Right lobe of liver (tissue), 6 donors: ENCODE measurements at regions not wholly inside any gene's neighbourhood (a gene's known extent, or its start where the extent isn't known, plus 50 kb on each side); places are given as distances from the start of the nearest gene placed in this dataset.

Experiments
- ATAC-seq, 4 donors: fragments of 200-7000 bp; cut with Tn5 transposase; one replicate each; pipeline ENCODE4 v1.9.1; 2020; ENCODE audit warnings: mild to moderate bottlenecking in 4 of 4, moderate library complexity in 4 of 4
- DNase-seq, 3 donors: peaks; one replicate each; pipeline ENCODE4 v3.0.0-alpha.2; 2020
- H3K27ac ChIP-seq, 3 donors: fragments of 200-600 bp; one replicate each; pipeline ENCODE4 v1.8.0; 2022
- H3K27me3 ChIP-seq, 2 donors: fragments of 200-600 bp; one replicate each; pipeline ENCODE4 v1.8.0; 2022
- H3K36me3 ChIP-seq, 4 donors: fragments of 200-600 bp; sonication (generic) in 1 of 4; one replicate each; pipeline versions ENCODE4 v1.5.1 to v1.8.0; 2017 to 2022; ENCODE audit warnings: control low read depth in 1 of 4
- H3K4me1 ChIP-seq, 4 donors: fragments of 200-600 bp; sonication (generic) in 1 of 4; one replicate each; pipeline versions ENCODE4 v1.5.1 to v1.8.0; 2017 to 2022; ENCODE audit warnings: control low read depth in 1 of 4
- H3K4me3 ChIP-seq, 3 donors: fragments of 200-600 bp; one replicate each; pipeline ENCODE4 v1.8.0; 2022
- H3K9me3 ChIP-seq, 4 donors: fragments of 200-600 bp; sonication (generic) in 1 of 4; one replicate each; pipeline versions ENCODE4 v1.5.1 to v1.8.0; 2017 to 2022; ENCODE audit warnings: control low read depth in 1 of 4
- CTCF ChIP-seq, 4 donors: fragments of 200-600 bp in 3 of 4; fragments of 450-650 bp in 1 of 4; IDR thresholded peaks; one replicate each; pipeline versions ENCODE4 v1.5.1 to v1.8.0; 2016 to 2022; ENCODE audit warnings: antibody characterized with exemption in 4 of 4, mild to moderate bottlenecking in 2 of 4
- POLR2A ChIP-seq: fragments of 450-650 bp; IDR thresholded peaks from one replicate; pipeline ENCODE4 v1.6.1; 2017; ENCODE audit warnings: antibody characterized with exemption, mild to moderate bottlenecking
- WGBS: methylation state at CpG from one replicate; pipeline ENCODE4 v1.1.6; 2018; ENCODE audit warnings: low coverage, low lambda C conversion rate; ENCODE audit not compliant: insufficient coverage; ENCODE audit errors: missing lambda C conversion rate; 5-methylcytosine and 5-hydroxymethylcytosine counted together
- intact Hi-C, 2 donors: fragments of 100-400 bp; cut with DNase I; formaldehyde crosslinking; loops; one replicate each; pipeline versions ENCODE4 v1.11.2 to v1.14.1; 2022
- donor health status: DM: no; HTN: yes; CAD: no.
- donor health status: DM: no; HTN: no; CAD: no.
- donor health status: DM: no; HTN: no; CAD: no.
- donor health status: DM: no; HTN: yes; CAD: no.
- donor health status: DM: no; HTN: yes; CAD: no.

- DNase-seq: no peak
- H3K4me3 ChIP-seq: no peak overlapping the region
- no peaks in the 10 kb centered on the region for H3K9me3 ChIP-seq
- no peaks in the 10 kb centered on the region for H3K27me3 ChIP-seq
- intact Hi-C loops: no loop called here
- ATAC-seq: no peak
- no peak overlapping the region for H3K27ac ChIP-seq
- 52% methylated on average over 4 of the region's 4 CpGs for WGBS
- TF ChIP-seq POLR2A (no peak), CTCF (IDR thresholded peaks at IDR 0.05) (no peak)
- no peaks in the 10 kb centered on the region for H3K4me1 ChIP-seq
- H3K36me3 ChIP-seq: no peaks in the 10 kb centered on the region
Observed at GRCh38 chr20:7667194-7667593, 273.1 kb downstream of the HAO1 start.

- Histone ChIP-seq H3K36me3 (no peaks in the 10 kb centered on the region), H3K27ac (no peak overlapping the region), H3K4me3 (no peak overlapping the region), H3K27me3 (no peaks in the 10 kb centered on the region), H3K4me1 (no peaks in the 10 kb centered on the region), H3K9me3 (no peaks in the 10 kb centered on the region)
- 80% methylated on average over 7 of the region's 7 CpGs for whole genome bisulfite sequencing
- ATAC-seq (no peak), DNase-seq (no peak)
- TF ChIP-seq POLR2A (no peak), CTCF (IDR thresholded peaks at IDR 0.05) (no peak)
- intact Hi-C loops: no loop called here
Observed at GRCh38 chr20:7672571-7672970, 267.7 kb downstream of the HAO1 start.

GRCh38 chr20:7673841-7674240, 266.4 kb downstream of the HAO1 start:
- Histone ChIP-seq H3K9me3 (no peaks in the 10 kb centered on the region), H3K27me3 (no peaks in the 10 kb centered on the region), H3K4me1 (no peaks in the 10 kb centered on the region), H3K36me3 (no peaks in the 10 kb centered on the region), H3K4me3 (no peak overlapping the region), H3K27ac (no peak overlapping the region)
- ATAC-seq: no peak
- no peak for DNase-seq
- intact Hi-C loops: no loop called here
- TF ChIP-seq CTCF (IDR thresholded peaks at IDR 0.05) (no peak), POLR2A (no peak)
- 86% methylated on average over 2 of the region's 2 CpGs for WGBS

- no peak overlapping the region for H3K4me3 ChIP-seq
- H3K4me1 ChIP-seq: no peaks in the 10 kb centered on the region
- no peak for ATAC-seq
- no peaks in the 10 kb centered on the region for H3K36me3 ChIP-seq
- no peak overlapping the region for H3K27ac ChIP-seq
- WGBS: 80% methylated on average over 3 of the region's 3 CpGs
- H3K27me3 ChIP-seq: no peaks in the 10 kb centered on the region
- H3K9me3 ChIP-seq: no peaks in the 10 kb centered on the region
- TF ChIP-seq CTCF (IDR thresholded peaks at IDR 0.05) (no peak), POLR2A (no peak)
- intact Hi-C loops: no loop called here
- DNase-seq: no peak
Observed at GRCh38 chr20:7682916-7683315, 257.3 kb downstream of the HAO1 start.

- no peak for DNase-seq
- H3K4me3 ChIP-seq: no peak overlapping the region
- no peak for ATAC-seq
- no peaks in the 10 kb centered on the region for H3K9me3 ChIP-seq
- no peaks in the 10 kb centered on the region for H3K4me1 ChIP-seq
- no peaks in the 10 kb centered on the region for H3K27me3 ChIP-seq
- H3K27ac ChIP-seq: no peak overlapping the region
- H3K36me3 ChIP-seq: no peaks in the 10 kb centered on the region
- intact Hi-C loops: no loop called here
- no peak for TF ChIP-seq POLR2A
- TF ChIP-seq CTCF (IDR thresholded peaks at IDR 0.05): no peak
Observed at GRCh38 chr20:7687065-7687464, 253.2 kb downstream of the HAO1 start.
